ENCODE measurements at regions not wholly inside any gene's neighbourhood (a gene's known extent, or its start where the extent isn't known, plus 50 kb on each side); places are given as distances from the start of the nearest gene placed in this dataset.

- TF ChIP-seq TAF1 (IDR thresholded peaks at IDR 0.05; ENCODE audit: low read depth), result no peak
- no peak for TF ChIP-seq YY1 (IDR thresholded peaks at IDR 0.05; ENCODE audit: low read depth)
- TF ChIP-seq EGR1 (IDR thresholded peaks at IDR 0.05), result no peak
- no peak for TF ChIP-seq MAX (IDR thresholded peaks at IDR 0.05)
- no peak for TF ChIP-seq REST (IDR thresholded peaks at IDR 0.05; ENCODE audit: low read depth)
- TF ChIP-seq USF1 (IDR thresholded peaks at IDR 0.05), result no peak
- no peak for TF ChIP-seq EP300 (IDR thresholded peaks at IDR 0.05; ENCODE audit: borderline replicate concordance)
- TF ChIP-seq CREB1 (IDR thresholded peaks at IDR 0.05; ENCODE audit: low read depth), result no peak
- no peak for TF ChIP-seq CEBPB (IDR thresholded peaks at IDR 0.05)
- TF ChIP-seq TCF12 (IDR thresholded peaks at IDR 0.05; ENCODE audit: low read depth), result no peak
- no peak for TF ChIP-seq TEAD4 (IDR thresholded peaks at IDR 0.05)
- TF ChIP-seq ZBTB7A (IDR thresholded peaks at IDR 0.05; ENCODE audit: low read depth), result no peak
- TF ChIP-seq RAD21 (IDR thresholded peaks at IDR 0.05; ENCODE audit: low read depth), result no peak
- no peak for TF ChIP-seq NFIC (IDR thresholded peaks at IDR 0.05)
- TF ChIP-seq FOXM1 (IDR thresholded peaks at IDR 0.05; ENCODE audit: borderline replicate concordance, low read depth), result no peak
Observed at GRCh38 chr13:77981281-77981881, 62.8 kb upstream of the EDNRB start.

- TF ChIP-seq EGR1 (IDR thresholded peaks at IDR 0.05), result no peak
- TF ChIP-seq CREB1 (IDR thresholded peaks at IDR 0.05; ENCODE audit: low read depth), result no peak
- TF ChIP-seq FOXM1 (IDR thresholded peaks at IDR 0.05; ENCODE audit: borderline replicate concordance, low read depth), result no peak
- no peak for TF ChIP-seq CEBPB (IDR thresholded peaks at IDR 0.05)
- TF ChIP-seq YY1 (IDR thresholded peaks at IDR 0.05; ENCODE audit: low read depth), result no peak
Observed at GRCh38 chr13:77980592-77980991, 62.0 kb upstream of the EDNRB start.

- TF ChIP-seq EGR1 (IDR thresholded peaks at IDR 0.05) (no peak), CEBPB (IDR thresholded peaks at IDR 0.05) (no peak), FOXM1 (IDR thresholded peaks at IDR 0.05; ENCODE audit: borderline replicate concordance, low read depth) (no peak), USF1 (IDR thresholded peaks at IDR 0.05) (no peak), EP300 (IDR thresholded peaks at IDR 0.05; ENCODE audit: borderline replicate concordance) (no peak), REST (IDR thresholded peaks at IDR 0.05; ENCODE audit: low read depth) (no peak), MAX (IDR thresholded peaks at IDR 0.05) (no peak), ZBTB7A (IDR thresholded peaks at IDR 0.05; ENCODE audit: low read depth) (no peak), TCF12 (IDR thresholded peaks at IDR 0.05; ENCODE audit: low read depth) (no peak), YY1 (IDR thresholded peaks at IDR 0.05; ENCODE audit: low read depth) (no peak), NFIC (IDR thresholded peaks at IDR 0.05) (no peak), CREB1 (IDR thresholded peaks at IDR 0.05; ENCODE audit: low read depth) (no peak), TEAD4 (IDR thresholded peaks at IDR 0.05) (no peak)
Observed at GRCh38 chr13:77979721-77980385, 61.2 kb upstream of the EDNRB start.

GRCh38 chr13:77975358-77976042 is 56.9 kb upstream of the EDNRB start:
- TF ChIP-seq MAX (IDR thresholded peaks at IDR 0.05) (no peak), EP300 (IDR thresholded peaks at IDR 0.05; ENCODE audit: borderline replicate concordance) (no peak), TAF1 (IDR thresholded peaks at IDR 0.05; ENCODE audit: low read depth) (no peak), CEBPB (IDR thresholded peaks at IDR 0.05) (no peak)

GRCh38 chr13:77969299-77969698 is 50.7 kb upstream of the EDNRB start:
- TF ChIP-seq USF1 (IDR thresholded peaks at IDR 0.05) (no peak), RAD21 (IDR thresholded peaks at IDR 0.05; ENCODE audit: low read depth) (no peak), CREB1 (IDR thresholded peaks at IDR 0.05; ENCODE audit: low read depth) (no peak), CEBPB (IDR thresholded peaks at IDR 0.05) (no peak), ZBTB7A (IDR thresholded peaks at IDR 0.05; ENCODE audit: low read depth) (no peak), EP300 (IDR thresholded peaks at IDR 0.05; ENCODE audit: borderline replicate concordance) (no peak), TEAD4 (IDR thresholded peaks at IDR 0.05) (no peak), REST (IDR thresholded peaks at IDR 0.05; ENCODE audit: low read depth) (no peak), TCF12 (IDR thresholded peaks at IDR 0.05; ENCODE audit: low read depth) (no peak), NFIC (IDR thresholded peaks at IDR 0.05) (no peak), FOXM1 (IDR thresholded peaks at IDR 0.05; ENCODE audit: borderline replicate concordance, low read depth) (no peak), MAX (IDR thresholded peaks at IDR 0.05) (no peak), EGR1 (IDR thresholded peaks at IDR 0.05) (no peak), TAF1 (IDR thresholded peaks at IDR 0.05; ENCODE audit: low read depth) (no peak), YY1 (IDR thresholded peaks at IDR 0.05; ENCODE audit: low read depth) (no peak)
